Activated T-cell treated with anti-CD3 and anti-CD28 coated beads, Interleukin-2, amount 50 U/mL, for 72 hours (primary cell): ENCODE measurements at regions not wholly inside any gene's neighbourhood (a gene's known extent, or its start where the extent isn't known, plus 50 kb on each side); places are given as distances from the start of the nearest gene placed in this dataset.
"Not testable (repeated sequence)": the region's sequence is repeated elsewhere in the genome, so short reads cannot be mapped to it uniquely, and the experiment has no call there.

Source experiments
- ATAC-seq, 2 donors: fragments of 150-1000 bp; cut with Tn5 transposase; replicated peaks in 1 of 2; 2 replicates each; pipeline ENCODE4 v1.10.0; 2021; ENCODE audit warnings: moderate library complexity in 2 of 2, mild to moderate bottlenecking in 1 of 2
- DNase-seq, 2 donors: peaks; one replicate each; pipeline ENCODE4 v3.0.0; 2021 to 2022; ENCODE audit warnings: mixed read lengths in 1 of 2
- H3K27ac Mint-ChIP-seq: one replicate; pipeline ENCODE4 v1.8.0; 2022; ENCODE audit warnings: mild to moderate bottlenecking, moderate library complexity, mixed read lengths
- H3K27me3 Mint-ChIP-seq: one replicate; pipeline ENCODE4 v1.8.0; 2022; ENCODE audit warnings: low read depth, mixed read lengths
- H3K36me3 Mint-ChIP-seq, 2 donors: one replicate each; pipeline ENCODE4 v1.8.0; 2022; ENCODE audit warnings: mixed read lengths in 2 of 2, mild to moderate bottlenecking in 1 of 2; ENCODE audit not compliant: insufficient read depth in 2 of 2
- H3K4me1 Mint-ChIP-seq: one replicate; pipeline ENCODE4 v1.8.0; 2022; ENCODE audit warnings: low read depth, mixed read lengths
- H3K4me3 Mint-ChIP-seq, 2 donors: one replicate each; pipeline ENCODE4 v1.8.0; 2022; ENCODE audit warnings: mild to moderate bottlenecking in 2 of 2, mixed read lengths in 2 of 2, moderate library complexity in 2 of 2
- H3K9me3 Mint-ChIP-seq, 2 donors: one replicate each; pipeline ENCODE4 v1.8.0; 2022; ENCODE audit warnings: mixed read lengths in 2 of 2

DNA sequence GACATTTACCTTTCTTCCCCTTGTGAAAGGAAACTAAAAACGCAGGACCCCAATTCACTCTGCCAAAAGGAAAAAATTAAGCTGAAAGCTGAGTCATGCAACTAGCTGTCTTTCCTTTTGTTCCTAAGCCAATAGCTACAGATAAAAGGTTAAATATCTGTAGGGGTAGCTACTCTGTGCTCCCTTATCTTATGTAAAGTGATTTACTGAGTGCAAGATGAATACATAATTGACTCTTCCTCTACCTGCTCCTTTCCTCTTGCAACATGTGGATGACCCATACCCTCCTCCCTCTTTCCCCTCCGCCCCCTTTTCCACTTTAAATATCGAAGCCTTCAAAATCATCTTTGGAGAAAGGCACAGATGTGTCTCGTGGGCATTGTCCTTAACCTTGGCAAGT lies 68.0 kb upstream of the ZNF157 start:
- Mint-ChIP-seq H3K9me3 (no peaks in the 10 kb centered on the region), H3K4me1 (no peaks in the 10 kb centered on the region), H3K4me3 (no peak overlapping the region), H3K36me3 (no peaks in the 10 kb centered on the region), H3K27me3 (peaks cover 19% of the 10 kb centered on the region), H3K27ac (no peak overlapping the region)
- ATAC-seq: no peak
- DNase-seq: no peak

DNA sequence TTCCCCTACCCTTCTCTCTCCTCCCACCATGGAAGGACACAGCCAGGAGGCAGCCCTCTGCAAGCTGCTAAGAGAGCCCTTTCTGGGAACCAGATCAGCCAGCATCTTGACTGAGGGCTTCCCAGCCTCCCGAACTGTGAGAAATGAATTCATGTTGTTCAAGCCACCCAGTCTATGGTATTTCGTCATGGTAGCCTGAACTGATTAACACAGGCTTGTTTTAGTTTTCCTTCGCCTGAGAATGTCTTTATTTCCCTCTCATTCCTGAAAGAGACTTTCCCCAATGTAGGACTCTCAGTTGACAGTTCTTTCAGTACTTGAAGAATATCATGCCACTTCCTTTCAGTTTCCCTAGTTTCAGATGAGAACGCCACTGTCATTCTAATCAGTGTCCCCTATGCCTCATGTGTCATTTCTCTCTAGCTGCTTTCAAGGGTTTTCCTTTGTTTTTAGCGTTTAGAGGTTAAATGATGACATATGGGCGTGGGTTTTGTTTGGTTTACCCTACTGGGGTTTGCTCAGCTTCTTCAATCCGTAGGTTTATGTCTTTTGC lies 63.8 kb upstream of the ZNF157 start:
- not testable (repeated sequence) for H3K4me1 Mint-ChIP-seq, H3K4me3 Mint-ChIP-seq, H3K36me3 Mint-ChIP-seq, DNase-seq, ATAC-seq, H3K27ac Mint-ChIP-seq, H3K9me3 Mint-ChIP-seq
- H3K27me3 Mint-ChIP-seq: peaks cover 19% of the 10 kb centered on the region

DNA sequence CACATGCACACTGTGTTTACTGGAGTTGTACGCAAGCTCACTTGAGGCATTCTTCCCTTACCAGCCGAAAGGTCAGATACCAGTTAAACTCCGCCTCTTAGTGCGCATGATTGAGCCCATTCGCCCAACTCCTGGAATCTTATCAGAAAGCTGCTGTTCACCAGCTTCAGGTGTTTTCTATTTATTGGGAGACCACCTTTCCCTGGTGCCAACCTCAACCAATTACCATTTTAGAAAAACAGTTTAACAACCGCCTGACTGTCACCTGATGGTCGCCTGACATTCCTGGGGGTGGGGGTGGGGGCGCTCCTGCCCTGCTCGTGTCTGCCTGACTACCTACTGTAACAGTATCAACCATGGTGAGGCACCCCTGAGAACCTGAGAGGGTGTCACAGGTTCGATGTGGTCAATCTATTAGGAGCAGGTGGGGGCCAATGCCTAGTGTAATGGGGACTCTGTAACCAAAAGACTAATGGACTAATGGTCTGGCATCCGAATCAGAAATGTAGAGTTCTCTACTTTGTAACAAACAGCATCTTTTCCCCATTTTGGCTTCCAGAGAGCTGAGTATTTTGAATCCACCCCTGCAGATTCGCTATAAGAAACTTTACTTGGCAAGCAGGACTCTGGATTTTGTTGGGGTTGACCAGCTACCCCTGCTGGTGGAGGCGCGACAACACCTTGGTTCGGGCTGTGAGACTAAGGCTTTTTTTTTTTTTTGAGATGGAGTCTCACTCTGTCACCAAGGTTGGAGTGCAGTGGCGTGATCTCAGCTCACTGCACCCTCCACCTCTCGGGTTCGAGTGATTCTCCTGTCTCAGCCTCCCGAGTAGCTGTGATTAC lies 58.2 kb upstream of the ZNF157 start:
- ATAC-seq: peak; percentile 74 to 76
- no peak overlapping the region for H3K27ac Mint-ChIP-seq

DNA sequence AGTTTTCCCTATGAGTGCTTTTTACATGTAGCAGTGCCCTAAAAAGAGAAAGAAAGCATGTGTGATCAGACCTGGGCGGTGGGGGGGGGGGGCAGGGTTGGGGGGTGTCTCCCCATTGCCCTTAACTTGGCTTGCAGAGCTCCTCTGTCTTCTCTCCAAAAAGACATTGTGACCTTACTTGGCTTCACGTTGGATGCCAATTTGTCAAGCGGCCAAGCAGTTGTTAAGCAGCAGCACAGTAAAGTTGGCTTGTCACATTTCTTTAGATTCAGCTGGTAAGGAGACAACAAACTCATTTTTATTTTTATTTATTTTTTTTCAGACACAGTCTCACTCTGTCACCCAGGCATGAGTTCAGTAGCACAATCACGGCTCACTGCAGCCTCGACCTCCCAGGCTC lies 57.3 kb upstream of the ZNF157 start:
- Mint-ChIP-seq H3K27ac (no peak overlapping the region), H3K4me3 (no peak overlapping the region), H3K27me3 (peaks cover 13% of the 10 kb centered on the region), H3K4me1 (no peaks in the 10 kb centered on the region), H3K9me3 (no peaks in the 10 kb centered on the region), H3K36me3 (no peaks in the 10 kb centered on the region)
- ATAC-seq (no peak), DNase-seq (no peak)

More for the DNA sequence above, 58.2 kb upstream of the ZNF157 start:
- H3K27me3 Mint-ChIP-seq: peaks cover 13% of the 10 kb centered on the region
- no peaks in the 10 kb centered on the region for H3K9me3 Mint-ChIP-seq
- no peaks in the 10 kb centered on the region for H3K36me3 Mint-ChIP-seq
- peak; percentile 54 to 57 for DNase-seq
- no peaks in the 10 kb centered on the region for H3K4me1 Mint-ChIP-seq
- no peak overlapping the region for H3K4me3 Mint-ChIP-seq

DNA sequence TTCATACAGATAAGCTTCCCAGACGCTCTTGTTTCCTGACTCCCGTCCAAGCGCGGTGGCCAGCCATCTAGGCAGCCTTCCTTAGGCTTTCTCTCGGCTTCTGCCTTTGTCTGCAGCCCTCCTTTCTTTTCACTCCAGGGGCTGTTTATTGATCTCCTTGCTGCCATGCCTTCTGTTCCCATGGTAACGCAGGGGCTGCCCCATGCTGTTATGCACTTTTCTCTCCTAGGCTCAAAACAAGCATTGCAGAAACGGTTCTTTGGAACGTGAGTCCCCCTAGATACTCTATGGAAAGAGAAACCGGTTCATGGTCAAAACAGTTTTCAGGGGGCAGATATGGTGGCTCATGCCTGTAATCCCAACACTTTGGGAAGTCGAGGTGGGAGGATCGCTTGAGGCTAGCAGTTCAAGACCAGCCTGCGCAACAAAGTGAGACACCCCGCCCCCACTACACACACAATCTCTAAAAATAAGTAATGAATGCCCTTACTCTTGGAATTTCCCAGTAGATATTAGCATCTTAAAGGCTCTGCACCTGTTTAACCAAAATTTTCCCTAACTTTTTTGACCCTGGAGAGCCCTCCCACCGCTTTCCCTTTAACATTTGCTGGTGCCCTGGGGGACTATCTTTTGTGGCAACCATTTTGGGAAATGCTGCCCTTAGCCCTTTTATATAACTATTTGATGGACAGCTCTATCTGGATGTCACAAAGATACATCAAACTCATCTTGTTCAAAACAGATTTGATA lies 53.9 kb upstream of the ZNF157 start:
- DNase-seq: no peak
- Mint-ChIP-seq H3K27me3 (peaks cover 13% of the 10 kb centered on the region), H3K36me3 (no peaks in the 10 kb centered on the region), H3K4me1 (no peaks in the 10 kb centered on the region), H3K27ac (no peak overlapping the region), H3K4me3 (no peak overlapping the region), H3K9me3 (no peaks in the 10 kb centered on the region)
- no peak for ATAC-seq
